Chondrocyte (in vitro differentiated cells): ENCODE measurements at regions not wholly inside any gene's neighbourhood (a gene's known extent, or its start where the extent isn't known, plus 50 kb on each side); places are given as distances from the start of the nearest gene placed in this dataset.
"Not testable (repeated sequence)": the region's sequence is repeated elsewhere in the genome, so short reads cannot be mapped to it uniquely, and the experiment has no call there.

Experiments
- DNase-seq: peaks from one replicate; pipeline ENCODE4 v3.0.0; 2021; ENCODE audit warnings: mixed read lengths, low spot score
- H3K27ac Mint-ChIP-seq: one replicate; pipeline ENCODE4 v1.8.0; 2021; ENCODE audit warnings: mild to moderate bottlenecking, moderate library complexity, mixed read lengths; ENCODE audit not compliant: unreplicated experiment
- H3K27me3 Mint-ChIP-seq: 2 replicates; pipeline ENCODE4 v1.8.0; 2021; ENCODE audit warnings: low read depth, mixed read lengths
- H3K36me3 Mint-ChIP-seq: 2 replicates; pipeline ENCODE4 v1.8.0; 2021; ENCODE audit warnings: low read depth, mixed read lengths
- H3K4me1 Mint-ChIP-seq: 2 replicates; pipeline ENCODE4 v1.8.0; 2021; ENCODE audit warnings: low read depth, mild to moderate bottlenecking, mixed read lengths
- H3K4me3 Mint-ChIP-seq: one replicate; pipeline ENCODE4 v1.8.0; 2021; ENCODE audit warnings: mild to moderate bottlenecking, moderate library complexity, mixed read lengths; ENCODE audit not compliant: unreplicated experiment
- H3K9me3 Mint-ChIP-seq: 2 replicates; pipeline ENCODE4 v1.8.0; 2021; ENCODE audit warnings: low read depth, mixed read lengths
- CTCF ChIP-seq: fragments of 200-600 bp; sonication (generic); IDR thresholded peaks from 2 replicates; pipeline ENCODE4 v1.5.0; 2021; ENCODE audit warnings: antibody characterized with exemption, mild to moderate bottlenecking, moderate library complexity

- H3K9me3 Mint-ChIP-seq: peaks cover 4% of the 10 kb centered on the region
- no peak overlapping the region for H3K4me3 Mint-ChIP-seq
- no peak for DNase-seq
- H3K4me1 Mint-ChIP-seq: peaks cover 26% of the 10 kb centered on the region
- H3K27me3 Mint-ChIP-seq: no peaks in the 10 kb centered on the region
- H3K36me3 Mint-ChIP-seq: no peaks in the 10 kb centered on the region
- H3K27ac Mint-ChIP-seq: no peak overlapping the region
- TF ChIP-seq CTCF: no peak
Measured at GRCh38 chr6:144664947-144665346, 379.8 kb downstream of the UTRN start.

GRCh38 chr6:144665932-144666450 is 380.9 kb downstream of the UTRN start:
- Mint-ChIP-seq H3K4me3 (no peak overlapping the region), H3K4me1 (peaks cover 17% of the 10 kb centered on the region), H3K9me3 (peaks cover 13% of the 10 kb centered on the region), H3K27ac (no peak overlapping the region), H3K27me3 (no peaks in the 10 kb centered on the region), H3K36me3 (peaks cover 6% of the 10 kb centered on the region)
- no peak for TF ChIP-seq CTCF
- no peak for DNase-seq

GRCh38 chr6:144666781-144667180 is 381.6 kb downstream of the UTRN start:
- peaks cover 8% of the 10 kb centered on the region for H3K36me3 Mint-ChIP-seq
- no peak overlapping the region for H3K4me3 Mint-ChIP-seq
- no peak for TF ChIP-seq CTCF

DNA sequence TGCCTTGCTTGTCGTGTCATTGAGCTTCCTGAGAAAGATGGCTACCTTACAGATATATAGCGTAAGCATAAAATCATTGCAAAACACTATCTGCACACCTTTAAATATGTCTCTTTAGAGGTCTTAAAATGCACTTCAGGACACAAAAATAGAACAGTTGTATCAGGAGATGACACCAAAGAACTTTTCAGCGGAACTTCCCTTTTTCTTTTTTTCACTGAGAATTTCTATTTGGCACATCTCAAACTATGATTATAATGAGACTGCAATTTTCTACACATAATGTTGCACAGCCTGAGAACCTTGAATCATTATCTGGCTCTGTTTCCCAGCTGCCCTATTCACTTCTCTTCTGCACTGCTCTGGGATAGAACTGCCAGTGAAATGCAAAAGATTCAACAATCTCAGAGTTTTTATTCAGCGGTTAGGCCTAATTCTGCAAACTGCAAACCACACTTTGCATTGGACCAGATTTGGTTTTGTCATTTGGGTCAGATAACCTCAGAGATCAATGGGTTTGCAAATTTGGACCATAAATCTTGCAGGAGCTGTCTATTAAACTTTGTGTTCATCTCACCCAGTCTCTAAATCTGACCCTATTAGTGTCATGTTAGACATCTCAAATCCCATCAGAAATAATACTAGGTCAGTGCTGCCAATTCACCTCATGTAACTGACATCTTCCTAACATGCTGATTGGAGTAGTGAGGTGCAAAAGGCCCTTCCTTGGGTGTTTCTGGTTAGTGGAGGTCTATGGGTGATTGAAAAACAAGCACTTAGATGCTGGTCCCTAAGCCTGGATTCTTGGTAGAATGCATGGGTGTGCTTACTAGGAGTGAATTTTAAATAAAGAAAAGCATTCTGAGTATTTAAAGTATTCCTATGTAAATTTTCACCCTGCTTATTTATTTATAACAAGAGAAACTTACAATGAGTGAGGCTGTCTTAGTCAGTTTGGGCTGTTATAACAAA is 382.7 kb downstream of the UTRN start:
- H3K27ac Mint-ChIP-seq: no peak overlapping the region
- peaks cover 31% of the 10 kb centered on the region for H3K9me3 Mint-ChIP-seq
- no peak for DNase-seq
- peaks cover 13% of the 10 kb centered on the region for H3K36me3 Mint-ChIP-seq
- no peak overlapping the region for H3K4me3 Mint-ChIP-seq
- peaks cover 5% of the 10 kb centered on the region for H3K4me1 Mint-ChIP-seq
- H3K27me3 Mint-ChIP-seq: no peaks in the 10 kb centered on the region
- no peak for TF ChIP-seq CTCF

More at GRCh38 chr6:144666781-144667180, 381.6 kb downstream of the UTRN start:
- DNase-seq: no peak
- Mint-ChIP-seq H3K9me3 (peaks cover 21% of the 10 kb centered on the region), H3K4me1 (peaks cover 11% of the 10 kb centered on the region), H3K27me3 (no peaks in the 10 kb centered on the region), H3K27ac (no peak overlapping the region)

DNA sequence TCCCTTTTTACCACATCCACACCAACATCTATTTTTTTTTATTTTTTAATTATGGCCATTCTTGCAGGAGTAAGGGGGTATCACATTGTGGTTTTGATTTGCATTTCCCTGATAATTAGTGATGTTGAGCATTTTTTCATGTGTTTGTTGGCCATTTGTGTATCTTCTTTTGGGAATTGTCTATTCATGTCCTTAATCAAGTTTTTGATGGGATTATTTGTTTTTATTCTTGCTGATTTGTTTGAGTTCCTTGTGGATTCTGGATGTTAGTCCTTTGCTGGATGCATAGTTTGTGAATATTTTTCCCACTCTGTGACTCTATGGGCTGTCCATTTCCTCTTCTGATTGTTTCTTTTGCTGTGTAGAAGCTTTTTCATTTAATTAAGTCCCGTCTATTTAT is 385.1 kb downstream of the UTRN start:
- H3K4me3 Mint-ChIP-seq, H3K27me3 Mint-ChIP-seq, DNase-seq, H3K4me1 Mint-ChIP-seq, H3K27ac Mint-ChIP-seq: not testable (repeated sequence)
- Mint-ChIP-seq H3K36me3 (peaks cover 18% of the 10 kb centered on the region), H3K9me3 (peaks cover 45% of the 10 kb centered on the region)
